PC-9 (cell line): ENCODE measurements at regions not wholly inside any gene's neighbourhood (a gene's known extent, or its start where the extent isn't known, plus 50 kb on each side); places are given as distances from the start of the nearest gene placed in this dataset.
"Not testable (repeated sequence)": the region's sequence is repeated elsewhere in the genome, so short reads cannot be mapped to it uniquely, and the experiment has no call there.

Experiments used
- EZH2 ChIP-seq: fragments of 200-600 bp; sonication (generic); IDR thresholded peaks from 2 replicates; pipeline ENCODE4 v1.8.0; 2017; ENCODE audit warnings: antibody characterized with exemption, low read depth
- TF ChIP-seq, protein P1 (sequence below): fragments of 200-600 bp; sonication (generic); conservative IDR thresholded peaks from 2 replicates; pipeline ENCODE4 v1.6.1; 2017; ENCODE audit warnings: mixed run types, antibody characterized with exemption, mild to moderate bottlenecking, moderate library complexity

DNA sequence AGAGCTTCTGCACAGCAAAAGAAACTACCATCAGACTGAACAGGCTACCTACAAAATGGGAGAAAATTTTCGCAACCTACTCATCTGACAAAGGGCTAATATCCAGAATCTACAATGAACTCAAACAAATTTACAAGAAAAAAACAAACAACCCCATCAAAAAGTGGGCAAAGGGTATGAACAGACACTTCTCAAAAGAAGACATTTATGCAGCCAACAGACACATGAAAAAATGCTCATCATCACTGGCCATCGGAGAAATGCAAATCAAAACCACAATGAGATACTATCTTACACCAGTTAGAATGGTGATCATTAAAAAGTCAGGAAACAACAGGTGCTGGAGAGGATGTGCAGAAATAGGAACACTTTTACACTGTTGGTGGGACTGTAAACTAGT, 179.4 kb upstream of the JUN start:
- TF ChIP-seq, protein P1, sequence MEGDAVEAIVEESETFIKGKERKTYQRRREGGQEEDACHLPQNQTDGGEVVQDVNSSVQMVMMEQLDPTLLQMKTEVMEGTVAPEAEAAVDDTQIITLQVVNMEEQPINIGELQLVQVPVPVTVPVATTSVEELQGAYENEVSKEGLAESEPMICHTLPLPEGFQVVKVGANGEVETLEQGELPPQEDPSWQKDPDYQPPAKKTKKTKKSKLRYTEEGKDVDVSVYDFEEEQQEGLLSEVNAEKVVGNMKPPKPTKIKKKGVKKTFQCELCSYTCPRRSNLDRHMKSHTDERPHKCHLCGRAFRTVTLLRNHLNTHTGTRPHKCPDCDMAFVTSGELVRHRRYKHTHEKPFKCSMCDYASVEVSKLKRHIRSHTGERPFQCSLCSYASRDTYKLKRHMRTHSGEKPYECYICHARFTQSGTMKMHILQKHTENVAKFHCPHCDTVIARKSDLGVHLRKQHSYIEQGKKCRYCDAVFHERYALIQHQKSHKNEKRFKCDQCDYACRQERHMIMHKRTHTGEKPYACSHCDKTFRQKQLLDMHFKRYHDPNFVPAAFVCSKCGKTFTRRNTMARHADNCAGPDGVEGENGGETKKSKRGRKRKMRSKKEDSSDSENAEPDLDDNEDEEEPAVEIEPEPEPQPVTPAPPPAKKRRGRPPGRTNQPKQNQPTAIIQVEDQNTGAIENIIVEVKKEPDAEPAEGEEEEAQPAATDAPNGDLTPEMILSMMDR = not testable (repeated sequence)
- TF ChIP-seq EZH2 = not testable (repeated sequence)
